Mesenchymal stem cell (in vitro differentiated cells and primary cell): ENCODE measurements at regions not wholly inside any gene's neighbourhood (a gene's known extent, or its start where the extent isn't known, plus 50 kb on each side); places are given as distances from the start of the nearest gene placed in this dataset.

Experiments
- DNase-seq: peaks from one replicate; pipeline ENCODE4 v3.0.0-alpha.2; 2013
- H2AFZ ChIP-seq: one replicate; pipeline ENCODE4 v1.6.1; 2013; ENCODE audit warnings: low read depth, mild to moderate bottlenecking, control low read depth, inconsistent platforms, low read length, moderate library complexity
- H2AK5ac ChIP-seq: 2 replicates; pipeline ENCODE4 v1.6.1; 2013; ENCODE audit warnings: low read length, moderate library complexity, mild to moderate bottlenecking, inconsistent platforms; ENCODE audit not compliant: severe bottlenecking
- H2BK120ac ChIP-seq: one replicate; pipeline ENCODE4 v1.6.1; 2013; ENCODE audit warnings: low read depth, mild to moderate bottlenecking, inconsistent platforms, low read length, moderate library complexity
- H2BK12ac ChIP-seq, 2 experiments: one replicate each; pipeline ENCODE4 v1.6.1; 2013; ENCODE audit warnings: inconsistent platforms in 2 of 2, low read length in 2 of 2, mild to moderate bottlenecking in 2 of 2, moderate library complexity in 2 of 2, control low read depth in 1 of 2
- H2BK15ac ChIP-seq: one replicate; pipeline ENCODE4 v1.6.1; 2013; ENCODE audit warnings: mild to moderate bottlenecking, low read depth, inconsistent platforms; ENCODE audit not compliant: poor library complexity, severe bottlenecking
- H2BK5ac ChIP-seq: 2 replicates; pipeline ENCODE4 v1.6.1; 2013; ENCODE audit warnings: low read depth, mild to moderate bottlenecking, low read length, control low read depth, inconsistent platforms; ENCODE audit not compliant: poor library complexity, severe bottlenecking
- H3K14ac ChIP-seq, 2 experiments: one replicate each; pipeline ENCODE4 v1.6.1; 2013; ENCODE audit warnings: inconsistent platforms in 2 of 2, low read length in 2 of 2, control low read depth in 1 of 2, mild to moderate bottlenecking in 1 of 2, moderate library complexity in 1 of 2
- H3K18ac ChIP-seq, 2 experiments: one replicate each; pipeline ENCODE4 v1.6.1; 2013; ENCODE audit warnings: inconsistent platforms in 2 of 2, low read length in 2 of 2, control low read depth in 1 of 2, low read depth in 1 of 2, mild to moderate bottlenecking in 1 of 2
- H3K23ac ChIP-seq, 2 experiments: one replicate each; pipeline ENCODE4 v1.6.1; 2013; ENCODE audit warnings: inconsistent platforms in 2 of 2, low read length in 2 of 2, mild to moderate bottlenecking in 2 of 2, moderate library complexity in 2 of 2, control low read depth in 1 of 2
- H3K27ac ChIP-seq: 2 replicates; pipeline ENCODE4 v1.5.1; 2013; ENCODE audit warnings: mild to moderate bottlenecking, moderate library complexity, low read length, control low read depth, inconsistent platforms; ENCODE audit not compliant: poor library complexity, severe bottlenecking
- H3K27me3 ChIP-seq, 2 experiments: 2 replicates each; pipeline versions ENCODE4 v1.6.1 to v1.7.0; 2013; ENCODE audit warnings: low read length in 2 of 2, mild to moderate bottlenecking in 2 of 2, moderate library complexity in 2 of 2, control low read depth in 1 of 2, inconsistent platforms in 1 of 2; ENCODE audit not compliant: control insufficient read depth in 1 of 2, insufficient read depth in 1 of 2
- H3K36me3 ChIP-seq, 2 experiments: 2 replicates each; pipeline versions ENCODE4 v1.6.1 to v1.7.0; 2013; ENCODE audit warnings: low read length in 2 of 2, control low read depth in 1 of 2, inconsistent platforms in 1 of 2, low read depth in 1 of 2, mild to moderate bottlenecking in 1 of 2; ENCODE audit not compliant: insufficient read depth in 2 of 2, control insufficient read depth in 1 of 2
- H3K4ac ChIP-seq, 2 experiments: one replicate each; pipeline ENCODE4 v1.6.1; 2013; ENCODE audit warnings: inconsistent platforms in 2 of 2, low read length in 2 of 2, mild to moderate bottlenecking in 2 of 2, moderate library complexity in 2 of 2, control low read depth in 1 of 2, low read depth in 1 of 2
- H3K4me1 ChIP-seq: 2 replicates; pipeline ENCODE4 v1.6.1; 2013; ENCODE audit warnings: low read depth, low read length, control low read depth; ENCODE audit not compliant: control insufficient read depth, insufficient read depth
- H3K4me2 ChIP-seq: 2 replicates; pipeline ENCODE4 v1.6.1; 2013; ENCODE audit warnings: low read length, mild to moderate bottlenecking, inconsistent platforms; ENCODE audit not compliant: poor library complexity, severe bottlenecking
- H3K4me3 ChIP-seq, 2 experiments: 2 replicates each; pipeline versions ENCODE4 v1.5.1 to v1.7.0; 2013; ENCODE audit warnings: low read length in 2 of 2, mild to moderate bottlenecking in 2 of 2, control low read depth in 1 of 2, low read depth in 1 of 2; ENCODE audit not compliant: insufficient read depth in 1 of 2
- H3K79me1 ChIP-seq: replicated peaks from 2 replicates; pipeline ENCODE4 v1.6.1; 2013; ENCODE audit warnings: mild to moderate bottlenecking, control low read depth, low read length, inconsistent platforms; ENCODE audit not compliant: poor library complexity, severe bottlenecking
- H3K9ac ChIP-seq: 2 replicates; pipeline ENCODE4 v1.7.0; 2013; ENCODE audit warnings: mild to moderate bottlenecking, low read length, moderate library complexity
- H3K9me3 ChIP-seq: 2 replicates; pipeline ENCODE4 v1.7.0; 2013; ENCODE audit warnings: mild to moderate bottlenecking, low read length; ENCODE audit not compliant: control insufficient read depth
- H4K8ac ChIP-seq: one replicate; pipeline ENCODE4 v1.6.1; 2013; ENCODE audit warnings: inconsistent platforms, mild to moderate bottlenecking, low read length, moderate library complexity
- H4K91ac ChIP-seq: one replicate; pipeline ENCODE4 v1.6.1; 2013; ENCODE audit warnings: mild to moderate bottlenecking, low read length, inconsistent platforms
- WGBS: methylation state at CpG from one replicate; pipeline ENCODE4 v1.1.7; 2013; ENCODE audit warnings: mixed read lengths; 5-methylcytosine and 5-hydroxymethylcytosine counted together

GRCh38 chr7:112969946-112970345 lies 116.7 kb downstream of the GPR85 start:
- Histone ChIP-seq H2AFZ (no peak overlapping the region), H4K8ac (no peak overlapping the region), H3K4me2 (no peak overlapping the region), H3K9ac (no peak overlapping the region), H3K18ac (no peak overlapping the region), H3K27ac (no peak overlapping the region), H3K4me1 (no peaks in the 10 kb centered on the region), H2BK5ac (no peak overlapping the region), H4K91ac (no peak overlapping the region), H3K36me3 (no peaks in the 10 kb centered on the region), H3K23ac (no peak overlapping the region), H3K27me3 (no peaks in the 10 kb centered on the region), H3K4me3 (no peak overlapping the region), H2BK15ac (no peak overlapping the region), H3K14ac (no peak overlapping the region), H3K9me3 (peaks cover 3% of the 10 kb centered on the region), H2AK5ac (no peak overlapping the region), H3K4ac (no peak overlapping the region), H2BK12ac (no peak overlapping the region), H2BK120ac (no peak overlapping the region), H3K79me1 (no peaks in the 10 kb centered on the region)
- no peak for DNase-seq
- no CpG with 5 or more reads among the region's 1 CpG for WGBS

- no peaks in the 10 kb centered on the region for H3K79me1 ChIP-seq
- no peak overlapping the region for H2BK5ac ChIP-seq
- H3K23ac ChIP-seq, result no peak overlapping the region
- H3K9me3 ChIP-seq, result no peaks in the 10 kb centered on the region
- H4K91ac ChIP-seq, result no peak overlapping the region
- no peak overlapping the region for H4K8ac ChIP-seq
- H3K9ac ChIP-seq, result no peak overlapping the region
- H2AK5ac ChIP-seq, result no peak overlapping the region
- WGBS, result 50% methylated on average over 1 of the region's 1 CpG
- no peaks in the 10 kb centered on the region for H3K4me1 ChIP-seq
- no peak overlapping the region for H2BK12ac ChIP-seq
- H3K27me3 ChIP-seq, result no peaks in the 10 kb centered on the region
- H3K36me3 ChIP-seq, result no peaks in the 10 kb centered on the region
- H3K4me2 ChIP-seq, result no peak overlapping the region
- H3K4me3 ChIP-seq, result no peak overlapping the region
- H2AFZ ChIP-seq, result no peak overlapping the region
- no peak overlapping the region for H2BK120ac ChIP-seq
- no peak overlapping the region for H3K27ac ChIP-seq
- H3K14ac ChIP-seq, result no peak overlapping the region
- no peak for DNase-seq
- no peak overlapping the region for H2BK15ac ChIP-seq
- no peak overlapping the region for H3K18ac ChIP-seq
- no peak overlapping the region for H3K4ac ChIP-seq
Observed at GRCh38 chr7:112965506-112965905, 121.1 kb downstream of the GPR85 start.

- Histone ChIP-seq H3K27ac (no peak overlapping the region), H2BK12ac (no peak overlapping the region), H3K4ac (no peak overlapping the region), H2AFZ (no peak overlapping the region), H2BK120ac (no peak overlapping the region), H3K4me3 (no peak overlapping the region), H4K8ac (no peak overlapping the region), H3K18ac (no peak overlapping the region), H3K9ac (no peak overlapping the region), H2BK5ac (no peak overlapping the region), H3K36me3 (no peaks in the 10 kb centered on the region), H3K4me2 (no peak overlapping the region), H3K79me1 (no peaks in the 10 kb centered on the region), H3K27me3 (no peaks in the 10 kb centered on the region), H3K4me1 (no peaks in the 10 kb centered on the region), H3K9me3 (no peaks in the 10 kb centered on the region), H3K23ac (no peak overlapping the region), H2AK5ac (no peak overlapping the region), H4K91ac (no peak overlapping the region), H2BK15ac (no peak overlapping the region), H3K14ac (no peak overlapping the region)
- no CpG with 5 or more reads among the region's 1 CpG for WGBS
- no peak for DNase-seq
Observed at GRCh38 chr7:112963634-112964033, 123.0 kb downstream of the GPR85 start.

GRCh38 chr7:112962815-112963214 lies 123.8 kb downstream of the GPR85 start:
- no peak overlapping the region for H3K23ac ChIP-seq
- H3K18ac ChIP-seq, result no peak overlapping the region
- DNase-seq, result no peak
- H3K79me1 ChIP-seq, result no peaks in the 10 kb centered on the region
- H3K9ac ChIP-seq, result no peak overlapping the region
- H3K4ac ChIP-seq, result no peak overlapping the region
- no peak overlapping the region for H3K27ac ChIP-seq
- H3K4me1 ChIP-seq, result no peaks in the 10 kb centered on the region
- H3K9me3 ChIP-seq, result no peaks in the 10 kb centered on the region
- H2AFZ ChIP-seq, result no peak overlapping the region
- no peak overlapping the region for H2BK12ac ChIP-seq
- no peak overlapping the region for H3K14ac ChIP-seq
- H3K4me3 ChIP-seq, result no peak overlapping the region
- H3K36me3 ChIP-seq, result no peaks in the 10 kb centered on the region
- 42% methylated on average over 1 of the region's 3 CpGs for WGBS
- no peak overlapping the region for H4K8ac ChIP-seq
- H2AK5ac ChIP-seq, result no peak overlapping the region
- H2BK5ac ChIP-seq, result no peak overlapping the region
- H4K91ac ChIP-seq, result no peak overlapping the region
- H3K4me2 ChIP-seq, result no peak overlapping the region
- no peak overlapping the region for H2BK15ac ChIP-seq
- no peaks in the 10 kb centered on the region for H3K27me3 ChIP-seq
- no peak overlapping the region for H2BK120ac ChIP-seq
